Brain microvascular endothelial cell (primary cell): ENCODE measurements at regions not wholly inside any gene's neighbourhood (a gene's known extent, or its start where the extent isn't known, plus 50 kb on each side); places are given as distances from the start of the nearest gene placed in this dataset.

Source experiments
- DNase-seq: peaks from one replicate; pipeline ENCODE4 v3.0.0-alpha.2; 2020
- H3K27ac ChIP-seq: fragments of 250-450 bp; sonication (Bioruptor Pico); 2 replicates; pipeline ENCODE4 v1.5.1; 2020; ENCODE audit warnings: mild to moderate bottlenecking, moderate library complexity
- H3K27me3 ChIP-seq: fragments of 250-450 bp; sonication (Bioruptor Pico); replicated peaks from 2 replicates; pipeline ENCODE4 v1.5.1; 2020; ENCODE audit warnings: mild to moderate bottlenecking
- H3K36me3 ChIP-seq: fragments of 250-450 bp; sonication (Bioruptor Pico); replicated peaks from 2 replicates; pipeline ENCODE4 v1.5.1; 2020; ENCODE audit warnings: mild to moderate bottlenecking
- H3K4me3 ChIP-seq: 2 replicates; pipeline ENCODE4 v1.5.1; 2011; ENCODE audit warnings: low read depth, mild to moderate bottlenecking, control low read depth, low read length, moderate library complexity
- CTCF ChIP-seq: IDR thresholded peaks from 2 replicates; pipeline ENCODE4 v1.5.1; 2011; ENCODE audit warnings: low read depth, mild to moderate bottlenecking, moderate library complexity, low read length, control low read depth, inconsistent platforms; ENCODE audit errors: missing control alignments
- in situ Hi-C: cut with HindIII; loops from 2 replicates; pipeline ENCODE4 v1.10.0; 2017; ENCODE audit warnings: low sequenced_read_pairs, low pct_ligation_motif_present

GRCh38 chr22:49088801-49089791, 738.6 kb downstream of the BRD1 start:
- in situ Hi-C loops: no loop called here
- Histone ChIP-seq H3K27ac (no peak overlapping the region), H3K27me3 (no peaks in the 10 kb centered on the region), H3K36me3 (no peaks in the 10 kb centered on the region), H3K4me3 (no peak overlapping the region)
- TF ChIP-seq CTCF: no peak
- no peak for DNase-seq

- no peak for TF ChIP-seq CTCF
- in situ Hi-C loops: no loop called here
- Histone ChIP-seq H3K4me3 (no peak overlapping the region), H3K27ac (no peak overlapping the region), H3K36me3 (no peaks in the 10 kb centered on the region), H3K27me3 (no peaks in the 10 kb centered on the region)
- DNase-seq: no peak
These were observed 739.7 kb downstream of the BRD1 start for GRCh38 chr22:49087716-49088601.

GRCh38 chr22:49087198-49087597, 740.5 kb downstream of the BRD1 start:
- TF ChIP-seq CTCF: no peak
- no peak for DNase-seq
- Histone ChIP-seq H3K4me3 (no peak overlapping the region), H3K27ac (no peak overlapping the region), H3K27me3 (no peaks in the 10 kb centered on the region), H3K36me3 (no peaks in the 10 kb centered on the region)
- in situ Hi-C loops: no loop called here

GRCh38 chr22:49086606-49087157, 741.0 kb downstream of the BRD1 start:
- in situ Hi-C loops: no loop called here
- no peak for DNase-seq
- no peak for TF ChIP-seq CTCF
- no peak overlapping the region for H3K4me3 ChIP-seq
- no peak overlapping the region for H3K27ac ChIP-seq
- H3K36me3 ChIP-seq: no peaks in the 10 kb centered on the region
- H3K27me3 ChIP-seq: no peaks in the 10 kb centered on the region

GRCh38 chr22:49086181-49086580, 741.5 kb downstream of the BRD1 start:
- H3K4me3 ChIP-seq: no peak overlapping the region
- no peak overlapping the region for H3K27ac ChIP-seq
- no peak for DNase-seq
- in situ Hi-C loops: no loop called here
- TF ChIP-seq CTCF: no peak
- no peaks in the 10 kb centered on the region for H3K27me3 ChIP-seq
- no peaks in the 10 kb centered on the region for H3K36me3 ChIP-seq
